ENCODE measurements at regions not wholly inside any gene's neighbourhood (a gene's known extent, or its start where the extent isn't known, plus 50 kb on each side); places are given as distances from the start of the nearest gene placed in this dataset.
"Not testable (repeated sequence)": the region's sequence is repeated elsewhere in the genome, so short reads cannot be mapped to it uniquely, and the experiment has no call there.

GRCh38 chr6:167238694-167239467 lies 52.2 kb upstream of the UNC93A start (continued):
- no peak for TF ChIP-seq ZBTB33 (IDR thresholded peaks at IDR 0.05; ENCODE audit: extremely low read depth, insufficient replicate concordance, low read length)
- TF ChIP-seq RAD21 (IDR thresholded peaks at IDR 0.05; ENCODE audit: low read depth): no peak
- TF ChIP-seq SRF (IDR thresholded peaks at IDR 0.05; ENCODE audit: low read depth): no peak
- no peak for TF ChIP-seq POLR2AphosphoS5 (IDR thresholded peaks at IDR 0.05; ENCODE audit: low read depth, low read length)
- no peak for TF ChIP-seq JUND (IDR thresholded peaks at IDR 0.05)

GRCh38 chr6:167239470-167239869 lies 51.6 kb upstream of the UNC93A start:
- H3K9me2 ChIP-seq (ENCODE audit: insufficient read depth); H3K27ac ChIP-seq (ENCODE audit: low read depth, low read length); H4K20me1 ChIP-seq (ENCODE audit: insufficient read depth); H3K9ac ChIP-seq (ENCODE audit: low read length); H3K4me1 ChIP-seq (ENCODE audit: control insufficient read depth in 1 of 2, insufficient read depth in 2 of 2, low read length in 2 of 2); BruUV-seq (replicated peaks); H3K79me2 ChIP-seq (ENCODE audit: insufficient read depth, low read length); H3K4me2 ChIP-seq (ENCODE audit: low read length); intact Hi-C loops (cut with micrococcal nuclease); H3K9me3 ChIP-seq (ENCODE audit: control insufficient read depth in 1 of 2, insufficient read depth in 1 of 2, low read depth in 1 of 2, low read length in 2 of 2); ATAC-seq; H2AFZ ChIP-seq (ENCODE audit: low read depth, low read length, poor library complexity, severe bottlenecking); DNase-seq (ENCODE audit: low read depth, low spot score); RAD21 ChIA-PET (ENCODE audit: low non-redundant PET in 1 of 2, low total read pairs in 2 of 2, uncharacterized antibody in 2 of 2, unreplicated experiment in 2 of 2); H3K4me3 ChIP-seq (replicated peaks in 1 of 2; ENCODE audit: low read depth in 1 of 2, low read length in 2 of 2); H3K36me3 ChIP-seq (ENCODE audit: control insufficient read depth in 1 of 2, insufficient read depth in 2 of 2, low read length in 2 of 2); POLR2A ChIA-PET; H3K27me3 ChIP-seq (ENCODE audit: insufficient read depth, low read length); CTCF ChIA-PET: not testable (repeated sequence)

Data from HCT116 (cell line).